Endothelial cell (in vitro differentiated cells): ENCODE measurements at regions not wholly inside any gene's neighbourhood (a gene's known extent, or its start where the extent isn't known, plus 50 kb on each side); places are given as distances from the start of the nearest gene placed in this dataset.

Source experiments
- DNase-seq: peaks from one replicate; pipeline ENCODE4 v3.0.0; 2021; ENCODE audit warnings: low spot score
- H3K27ac Mint-ChIP-seq: one replicate; pipeline ENCODE4 v1.8.0; 2021; ENCODE audit warnings: mixed read lengths, inconsistent platforms; ENCODE audit not compliant: unreplicated experiment
- H3K27me3 Mint-ChIP-seq: one replicate; pipeline ENCODE4 v1.8.0; 2021; ENCODE audit warnings: mild to moderate bottlenecking, moderate library complexity, mixed read lengths, inconsistent platforms; ENCODE audit not compliant: unreplicated experiment
- H3K36me3 Mint-ChIP-seq: one replicate; pipeline ENCODE4 v1.8.0; 2021; ENCODE audit warnings: mild to moderate bottlenecking, low read depth, mixed read lengths, inconsistent platforms; ENCODE audit not compliant: unreplicated experiment
- H3K4me1 Mint-ChIP-seq: one replicate; pipeline ENCODE4 v1.8.0; 2021; ENCODE audit warnings: mild to moderate bottlenecking, mixed read lengths, inconsistent platforms; ENCODE audit not compliant: unreplicated experiment
- H3K4me3 Mint-ChIP-seq: one replicate; pipeline ENCODE4 v1.8.0; 2021; ENCODE audit warnings: mild to moderate bottlenecking, mixed read lengths, inconsistent platforms; ENCODE audit not compliant: unreplicated experiment
- H3K9me3 Mint-ChIP-seq: one replicate; pipeline ENCODE4 v1.8.0; 2021; ENCODE audit warnings: mixed read lengths, inconsistent platforms; ENCODE audit not compliant: unreplicated experiment
- TF ChIP-seq, protein P1 (sequence below): fragments of 200-600 bp; sonication (generic); IDR thresholded peaks from one replicate; pipeline ENCODE4 v1.5.0; 2021; ENCODE audit warnings: antibody characterized with exemption; ENCODE audit not compliant: unreplicated experiment

DNA sequence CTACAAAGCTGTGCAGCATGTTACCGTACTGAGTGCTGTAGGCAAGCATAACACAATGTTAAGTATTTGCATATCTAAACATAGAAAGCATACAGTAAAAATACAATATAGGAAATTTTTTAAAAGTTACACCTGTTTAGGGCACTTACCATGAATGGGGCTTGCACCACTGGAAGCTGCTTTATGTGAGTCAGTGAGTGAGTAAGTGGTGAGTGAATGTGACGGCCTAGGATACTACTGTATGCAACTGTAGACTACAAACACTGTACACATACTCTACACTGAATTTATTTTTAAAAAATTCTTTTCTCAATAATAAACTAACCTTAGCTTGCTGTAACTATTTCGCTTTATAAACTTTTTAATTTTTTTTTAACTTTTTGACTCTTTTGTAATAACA, 82.1 kb upstream of the FSCB start:
- TF ChIP-seq, protein P1, sequence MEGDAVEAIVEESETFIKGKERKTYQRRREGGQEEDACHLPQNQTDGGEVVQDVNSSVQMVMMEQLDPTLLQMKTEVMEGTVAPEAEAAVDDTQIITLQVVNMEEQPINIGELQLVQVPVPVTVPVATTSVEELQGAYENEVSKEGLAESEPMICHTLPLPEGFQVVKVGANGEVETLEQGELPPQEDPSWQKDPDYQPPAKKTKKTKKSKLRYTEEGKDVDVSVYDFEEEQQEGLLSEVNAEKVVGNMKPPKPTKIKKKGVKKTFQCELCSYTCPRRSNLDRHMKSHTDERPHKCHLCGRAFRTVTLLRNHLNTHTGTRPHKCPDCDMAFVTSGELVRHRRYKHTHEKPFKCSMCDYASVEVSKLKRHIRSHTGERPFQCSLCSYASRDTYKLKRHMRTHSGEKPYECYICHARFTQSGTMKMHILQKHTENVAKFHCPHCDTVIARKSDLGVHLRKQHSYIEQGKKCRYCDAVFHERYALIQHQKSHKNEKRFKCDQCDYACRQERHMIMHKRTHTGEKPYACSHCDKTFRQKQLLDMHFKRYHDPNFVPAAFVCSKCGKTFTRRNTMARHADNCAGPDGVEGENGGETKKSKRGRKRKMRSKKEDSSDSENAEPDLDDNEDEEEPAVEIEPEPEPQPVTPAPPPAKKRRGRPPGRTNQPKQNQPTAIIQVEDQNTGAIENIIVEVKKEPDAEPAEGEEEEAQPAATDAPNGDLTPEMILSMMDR = no peak
- H3K4me1 Mint-ChIP-seq = no peaks in the 10 kb centered on the region
- DNase-seq = no peak
- H3K9me3 Mint-ChIP-seq = no peaks in the 10 kb centered on the region
- no peaks in the 10 kb centered on the region for H3K36me3 Mint-ChIP-seq
- no peaks in the 10 kb centered on the region for H3K27me3 Mint-ChIP-seq
- no peak overlapping the region for H3K27ac Mint-ChIP-seq
- H3K4me3 Mint-ChIP-seq = no peak overlapping the region

DNA sequence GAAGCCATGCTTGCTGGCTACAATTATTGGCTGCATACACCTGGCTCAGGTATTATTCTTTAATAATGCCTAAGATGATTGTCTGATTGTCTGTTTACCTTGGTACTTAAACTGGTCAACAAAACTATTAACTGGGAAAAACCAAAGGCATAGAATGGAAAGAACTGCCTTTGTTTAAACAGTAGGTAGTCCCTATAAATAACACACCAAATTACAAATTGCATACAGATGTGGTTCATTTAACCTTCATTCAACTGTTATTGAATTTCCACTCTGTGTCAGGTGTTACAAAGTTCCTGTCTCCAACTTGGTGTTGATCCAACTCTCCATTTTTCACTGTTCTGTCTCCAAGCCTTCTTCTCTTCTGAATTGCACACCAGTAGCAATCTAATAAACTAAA, 79.8 kb upstream of the FSCB start:
- no peaks in the 10 kb centered on the region for H3K9me3 Mint-ChIP-seq
- no peak overlapping the region for H3K27ac Mint-ChIP-seq
- H3K4me1 Mint-ChIP-seq = no peaks in the 10 kb centered on the region
- TF ChIP-seq, protein P1 = no peak
- no peaks in the 10 kb centered on the region for H3K27me3 Mint-ChIP-seq
- DNase-seq = no peak
- H3K36me3 Mint-ChIP-seq = no peaks in the 10 kb centered on the region
- H3K4me3 Mint-ChIP-seq = no peak overlapping the region

DNA sequence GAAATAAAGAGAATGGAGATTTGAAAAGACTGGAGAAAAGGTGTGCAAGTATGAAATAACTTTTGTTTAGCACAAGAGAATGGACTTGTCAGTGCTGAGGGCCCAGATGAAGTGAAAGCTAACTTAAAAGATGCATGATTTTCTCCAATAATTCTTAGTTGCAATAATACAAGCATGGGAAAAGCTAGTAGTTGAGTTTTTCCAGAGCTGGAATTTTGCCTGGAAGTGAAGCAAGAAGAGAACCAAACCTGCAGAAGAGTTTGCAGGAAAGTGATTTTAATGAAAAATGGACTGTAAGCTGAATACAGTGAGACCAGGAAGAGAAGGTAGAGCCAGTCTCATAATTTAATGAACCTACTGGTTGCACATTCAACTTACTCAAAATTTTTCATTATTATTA, 69.3 kb upstream of the FSCB start:
- H3K27ac Mint-ChIP-seq = no peak overlapping the region
- DNase-seq = no peak
- H3K9me3 Mint-ChIP-seq = no peaks in the 10 kb centered on the region
- no peak overlapping the region for H3K4me3 Mint-ChIP-seq
- no peaks in the 10 kb centered on the region for H3K4me1 Mint-ChIP-seq
- H3K27me3 Mint-ChIP-seq = peaks cover 3% of the 10 kb centered on the region
- TF ChIP-seq, protein P1 = no peak
- H3K36me3 Mint-ChIP-seq = no peaks in the 10 kb centered on the region

DNA sequence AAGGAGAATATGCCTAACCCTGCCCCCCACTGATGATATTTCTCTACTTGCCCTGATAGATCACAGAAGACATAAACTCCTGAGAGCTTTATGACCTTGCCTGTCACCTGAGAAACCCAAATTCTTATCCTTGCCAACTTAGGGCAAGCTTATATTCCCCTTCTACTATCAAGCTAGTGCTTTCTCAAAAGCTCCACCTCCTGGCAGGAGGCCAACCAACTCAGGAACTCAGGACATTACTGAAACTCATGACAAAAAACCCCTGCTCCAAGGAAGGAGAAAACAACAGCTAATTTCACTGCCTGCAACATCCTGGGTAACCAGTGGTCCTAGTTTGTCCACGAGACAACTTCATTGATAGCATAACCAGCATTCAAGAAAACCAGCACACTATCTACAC, 60.9 kb upstream of the FSCB start:
- DNase-seq = no peak
- Mint-ChIP-seq H3K4me1 (no peaks in the 10 kb centered on the region), H3K4me3 (no peak overlapping the region), H3K36me3 (no peaks in the 10 kb centered on the region), H3K27ac (no peak overlapping the region), H3K9me3 (no peaks in the 10 kb centered on the region), H3K27me3 (peaks cover 1% of the 10 kb centered on the region)
- TF ChIP-seq, protein P1 = no peak

DNA sequence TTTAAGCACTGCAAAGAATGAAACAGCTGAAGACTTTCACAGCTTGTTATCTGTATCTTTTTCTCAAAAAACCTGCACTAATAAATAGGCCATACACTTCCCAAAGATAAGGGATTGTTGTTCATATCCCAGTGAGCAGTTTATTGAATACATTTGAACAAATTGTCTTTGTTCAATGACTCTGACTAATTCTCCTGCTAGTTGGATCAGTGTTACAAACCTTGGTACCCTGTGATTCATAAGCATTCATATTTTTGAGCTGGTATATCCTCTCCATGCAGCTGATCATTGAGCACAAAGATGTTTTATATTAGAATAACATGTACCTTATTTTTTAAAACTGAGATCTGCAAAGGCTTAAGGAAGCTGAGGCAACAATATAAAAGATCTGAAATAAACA, 58.9 kb upstream of the FSCB start:
- H3K27me3 Mint-ChIP-seq = peaks cover 1% of the 10 kb centered on the region
- TF ChIP-seq, protein P1 = no peak

More for the DNA sequence above, 58.9 kb upstream of the FSCB start:
- Mint-ChIP-seq H3K4me1 (no peaks in the 10 kb centered on the region), H3K9me3 (no peaks in the 10 kb centered on the region), H3K36me3 (no peaks in the 10 kb centered on the region), H3K4me3 (no peak overlapping the region), H3K27ac (no peak overlapping the region)
- no peak for DNase-seq
